Upper lobe of right lung (tissue), 1 donor: ENCODE measurements at regions not wholly inside any gene's neighbourhood (a gene's known extent, or its start where the extent isn't known, plus 50 kb on each side); places are given as distances from the start of the nearest gene placed in this dataset.

ENCODE experiments used
- ATAC-seq: fragments of 200-7000 bp; cut with Tn5 transposase; one replicate; pipeline ENCODE4 v1.9.1; 2020; ENCODE audit warnings: mild to moderate bottlenecking, moderate library complexity
- DNase-seq: peaks from one replicate; pipeline ENCODE4 v3.0.0-alpha.2; 2020
- H3K27ac ChIP-seq: fragments of 200-600 bp; one replicate; pipeline ENCODE4 v1.8.0; 2022
- H3K27me3 ChIP-seq: fragments of 200-600 bp; one replicate; pipeline ENCODE4 v1.8.0; 2022; ENCODE audit warnings: mild to moderate bottlenecking
- H3K36me3 ChIP-seq: fragments of 200-600 bp; one replicate; pipeline ENCODE4 v1.8.0; 2022
- H3K4me1 ChIP-seq: fragments of 200-600 bp; one replicate; pipeline ENCODE4 v1.8.0; 2022
- H3K4me3 ChIP-seq: fragments of 200-600 bp; one replicate; pipeline ENCODE4 v1.8.0; 2022; ENCODE audit warnings: mild to moderate bottlenecking
- H3K9me3 ChIP-seq: fragments of 200-600 bp; one replicate; pipeline ENCODE4 v1.8.0; 2022
- intact Hi-C: fragments of 100-400 bp; cut with DNase I; formaldehyde crosslinking; loops from one replicate; pipeline ENCODE4 v1.11.0; 2022
- TF ChIP-seq, protein P1 (sequence below): fragments of 200-600 bp; IDR thresholded peaks from one replicate; pipeline ENCODE4 v1.8.0; 2022; ENCODE audit warnings: antibody characterized with exemption
- donor health status: DM: no; HTN: yes; CAD: no; lungs with severe emphysema.

DNA sequence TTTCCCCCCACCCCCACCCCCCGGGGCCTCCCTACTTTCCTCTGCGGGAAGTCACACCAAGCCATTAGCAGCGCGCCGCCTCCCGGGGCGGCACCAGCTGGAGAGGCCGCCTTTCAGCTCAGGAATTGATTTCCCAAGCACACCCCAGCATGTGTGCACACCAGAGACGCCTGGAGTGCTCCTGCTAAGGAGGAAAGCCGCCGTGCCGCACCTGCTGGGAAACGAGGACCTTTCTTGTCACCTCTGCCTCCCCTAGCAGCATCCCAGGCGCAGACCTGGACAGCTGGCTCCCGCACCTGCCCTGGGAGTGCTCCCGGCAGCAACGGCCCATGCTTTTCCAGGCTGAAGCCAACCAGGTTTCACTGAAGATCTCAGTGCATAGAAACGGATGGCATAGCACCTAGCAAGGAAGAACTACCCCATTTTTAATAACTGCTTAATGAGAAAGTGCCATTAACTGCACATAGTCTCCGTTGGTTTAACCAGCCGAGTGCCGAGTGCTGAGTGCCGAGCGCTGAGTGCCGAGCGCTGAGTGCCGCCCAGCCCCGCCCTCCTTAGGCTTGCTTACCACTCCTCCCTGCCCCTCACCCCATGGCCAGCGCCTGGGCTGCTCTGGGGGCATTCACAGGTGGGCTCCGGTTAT, 165.0 kb downstream of the USP12 start:
- TF ChIP-seq, protein P1, sequence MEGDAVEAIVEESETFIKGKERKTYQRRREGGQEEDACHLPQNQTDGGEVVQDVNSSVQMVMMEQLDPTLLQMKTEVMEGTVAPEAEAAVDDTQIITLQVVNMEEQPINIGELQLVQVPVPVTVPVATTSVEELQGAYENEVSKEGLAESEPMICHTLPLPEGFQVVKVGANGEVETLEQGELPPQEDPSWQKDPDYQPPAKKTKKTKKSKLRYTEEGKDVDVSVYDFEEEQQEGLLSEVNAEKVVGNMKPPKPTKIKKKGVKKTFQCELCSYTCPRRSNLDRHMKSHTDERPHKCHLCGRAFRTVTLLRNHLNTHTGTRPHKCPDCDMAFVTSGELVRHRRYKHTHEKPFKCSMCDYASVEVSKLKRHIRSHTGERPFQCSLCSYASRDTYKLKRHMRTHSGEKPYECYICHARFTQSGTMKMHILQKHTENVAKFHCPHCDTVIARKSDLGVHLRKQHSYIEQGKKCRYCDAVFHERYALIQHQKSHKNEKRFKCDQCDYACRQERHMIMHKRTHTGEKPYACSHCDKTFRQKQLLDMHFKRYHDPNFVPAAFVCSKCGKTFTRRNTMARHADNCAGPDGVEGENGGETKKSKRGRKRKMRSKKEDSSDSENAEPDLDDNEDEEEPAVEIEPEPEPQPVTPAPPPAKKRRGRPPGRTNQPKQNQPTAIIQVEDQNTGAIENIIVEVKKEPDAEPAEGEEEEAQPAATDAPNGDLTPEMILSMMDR = no peak
- H3K4me1 ChIP-seq = peaks cover 21% of the 10 kb centered on the region
- DNase-seq (peak; percentile 81), ATAC-seq (peak; percentile 89)
- H3K4me3 ChIP-seq = peak overlapping the region; percentile 52
- H3K27me3 ChIP-seq = no peaks in the 10 kb centered on the region
- no peaks in the 10 kb centered on the region for H3K36me3 ChIP-seq
- intact Hi-C loops = no loop called here
- H3K9me3 ChIP-seq = no peaks in the 10 kb centered on the region
- no peak overlapping the region for H3K27ac ChIP-seq

DNA sequence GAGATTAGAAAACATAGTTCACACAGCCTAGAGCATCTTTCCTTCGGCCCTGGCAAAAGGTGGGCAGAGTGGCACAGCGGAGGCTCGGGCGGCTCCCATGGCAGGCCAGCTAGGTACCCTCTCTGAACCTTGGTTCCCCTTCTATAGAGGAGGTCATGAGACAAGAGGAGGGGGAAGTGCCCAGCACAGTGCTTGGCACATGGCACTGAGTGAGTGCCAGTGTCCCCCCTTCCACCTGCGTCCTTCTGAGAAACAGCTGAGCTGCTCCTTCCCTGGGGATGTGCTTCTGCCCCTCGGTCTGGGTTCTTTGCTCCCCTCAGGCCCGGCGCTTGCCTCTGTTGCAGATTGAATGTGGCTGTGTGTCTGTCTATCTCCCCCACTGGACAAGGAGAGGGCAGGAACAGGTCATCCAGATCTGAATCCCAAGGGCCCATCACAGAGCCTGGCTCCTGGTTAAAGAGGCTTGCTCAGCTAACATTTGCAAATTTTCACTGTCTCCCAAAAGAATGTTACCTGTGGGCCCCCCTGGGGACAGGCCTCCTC, 165.6 kb downstream of the USP12 start:
- Histone ChIP-seq H3K9me3 (no peaks in the 10 kb centered on the region), H3K27me3 (no peaks in the 10 kb centered on the region), H3K36me3 (no peaks in the 10 kb centered on the region), H3K4me1 (peaks cover 21% of the 10 kb centered on the region), H3K4me3 (peak overlapping the region; percentile 52), H3K27ac (no peak overlapping the region)
- ATAC-seq = no peak
- DNase-seq = no peak
- intact Hi-C loops = no loop called here
- TF ChIP-seq, protein P1 = no peak

DNA sequence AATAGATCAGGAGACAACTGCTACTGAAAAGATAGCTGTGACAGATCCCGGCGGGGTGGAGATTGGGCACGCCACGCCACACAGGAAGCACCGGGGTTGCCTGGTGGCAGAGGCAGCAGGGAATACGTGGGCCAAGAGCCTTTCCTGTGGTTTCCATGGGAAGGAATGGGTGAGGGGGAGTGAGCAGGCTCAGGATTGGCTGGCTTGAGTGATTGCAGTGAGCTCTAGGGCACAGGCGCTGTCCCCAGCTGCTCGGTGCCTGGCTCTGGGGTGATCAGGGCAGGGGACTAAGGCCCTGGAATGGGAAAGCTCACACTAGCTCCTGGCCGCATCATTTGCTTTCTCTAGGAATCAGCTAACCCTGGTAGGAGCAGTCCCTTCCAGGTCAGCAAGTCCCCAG, 166.1 kb downstream of the USP12 start:
- intact Hi-C loops = no loop called here
- Histone ChIP-seq H3K27me3 (no peaks in the 10 kb centered on the region), H3K9me3 (no peaks in the 10 kb centered on the region), H3K27ac (peak overlapping the region; percentile 11), H3K36me3 (no peaks in the 10 kb centered on the region), H3K4me3 (no peak overlapping the region), H3K4me1 (peaks cover 21% of the 10 kb centered on the region)
- TF ChIP-seq, protein P1 = no peak
- ATAC-seq (no peak), DNase-seq (no peak)

DNA sequence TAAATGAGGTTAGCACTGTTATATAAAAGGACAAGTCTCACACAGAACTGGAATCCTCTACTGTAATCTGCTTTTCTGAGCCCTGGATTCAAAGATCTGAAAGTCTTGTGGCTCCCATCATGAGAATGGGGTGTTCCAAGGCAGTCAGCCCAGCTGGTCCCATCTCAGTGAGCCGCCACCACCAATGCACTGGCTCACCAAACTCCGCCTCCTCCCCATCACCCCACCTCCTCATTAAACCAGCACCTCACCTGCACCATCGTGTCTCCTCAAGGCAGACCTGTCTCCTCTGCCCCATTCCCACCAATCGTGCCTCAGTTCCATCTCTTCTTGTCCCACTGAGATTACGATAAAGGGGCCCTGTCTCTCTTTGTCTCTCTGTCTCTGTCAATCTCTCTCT, 166.7 kb downstream of the USP12 start:
- Histone ChIP-seq H3K27ac (no peak overlapping the region), H3K4me1 (peaks cover 21% of the 10 kb centered on the region), H3K27me3 (no peaks in the 10 kb centered on the region), H3K9me3 (no peaks in the 10 kb centered on the region), H3K36me3 (no peaks in the 10 kb centered on the region), H3K4me3 (no peak overlapping the region)
- intact Hi-C loops = no loop called here
- TF ChIP-seq, protein P1 = no peak
- no peak for ATAC-seq
- DNase-seq = no peak

DNA sequence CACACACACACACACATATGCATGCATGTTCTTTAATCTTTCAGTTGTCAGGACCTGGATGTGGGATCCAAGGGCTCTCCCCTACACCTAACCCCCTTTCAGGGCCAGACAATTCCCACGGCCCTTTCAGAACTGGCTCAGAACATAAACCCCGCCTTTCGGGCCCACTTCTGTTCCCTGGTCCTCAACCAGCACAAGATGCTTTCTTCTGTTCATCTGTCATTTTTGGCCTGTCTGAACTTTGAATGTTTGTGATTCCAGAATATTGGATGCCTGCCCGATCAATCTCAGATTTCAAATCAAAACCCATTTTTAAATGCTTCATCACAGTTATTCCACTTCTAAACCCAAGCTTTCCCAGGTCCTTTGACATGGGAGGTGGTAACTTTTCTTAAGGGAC, 167.3 kb downstream of the USP12 start:
- DNase-seq (no peak), ATAC-seq (no peak)
- H3K27ac ChIP-seq = no peak overlapping the region
- intact Hi-C loops = no loop called here
- TF ChIP-seq, protein P1 = no peak
- H3K9me3 ChIP-seq = no peaks in the 10 kb centered on the region
- H3K4me3 ChIP-seq = no peak overlapping the region
- peaks cover 21% of the 10 kb centered on the region for H3K4me1 ChIP-seq
- H3K27me3 ChIP-seq = no peaks in the 10 kb centered on the region
- no peaks in the 10 kb centered on the region for H3K36me3 ChIP-seq
